HAP-1 (cell line): ENCODE measurements at regions not wholly inside any gene's neighbourhood (a gene's known extent, or its start where the extent isn't known, plus 50 kb on each side); places are given as distances from the start of the nearest gene placed in this dataset.
"Not testable (repeated sequence)": the region's sequence is repeated elsewhere in the genome, so short reads cannot be mapped to it uniquely, and the experiment has no call there.

Experiments used
- DNase-seq, 2 experiments: peaks; one replicate each; pipeline ENCODE4 v3.0.0-alpha.2; 2016 to 2020; ENCODE audit warnings: low spot score in 2 of 2
- H3K27me3 ChIP-seq: fragments of 250-450 bp; sonication (Bioruptor Pico); 2 replicates; pipeline ENCODE4 v1.5.1; 2020; ENCODE audit warnings: low read depth, mild to moderate bottlenecking, moderate library complexity
- H3K36me3 ChIP-seq: fragments of 250-450 bp; sonication (Bioruptor Pico); replicated peaks from 2 replicates; pipeline ENCODE4 v1.5.1; 2020; ENCODE audit warnings: mild to moderate bottlenecking
- H3K4me1 ChIP-seq: fragments of 250-450 bp; sonication (Bioruptor Pico); 2 replicates; pipeline ENCODE4 v1.5.1; 2020; ENCODE audit warnings: mild to moderate bottlenecking
- H3K4me3 ChIP-seq: fragments of 250-450 bp; sonication (Bioruptor Pico); 2 replicates; pipeline ENCODE4 v1.5.1; 2020; ENCODE audit warnings: mild to moderate bottlenecking, moderate library complexity
- H3K9me3 ChIP-seq: fragments of 250-450 bp; sonication (Bioruptor Pico); 2 replicates; pipeline ENCODE4 v1.5.1; 2020; ENCODE audit warnings: mild to moderate bottlenecking, moderate library complexity
- in situ Hi-C: fragments of 300-500 bp; cut with MboI; formaldehyde crosslinking; loops from 3 replicates; pipeline ENCODE4 v1.14.3; 2020; ENCODE audit warnings: low sequenced_read_pairs, inconsistent platforms, mixed read lengths

DNA sequence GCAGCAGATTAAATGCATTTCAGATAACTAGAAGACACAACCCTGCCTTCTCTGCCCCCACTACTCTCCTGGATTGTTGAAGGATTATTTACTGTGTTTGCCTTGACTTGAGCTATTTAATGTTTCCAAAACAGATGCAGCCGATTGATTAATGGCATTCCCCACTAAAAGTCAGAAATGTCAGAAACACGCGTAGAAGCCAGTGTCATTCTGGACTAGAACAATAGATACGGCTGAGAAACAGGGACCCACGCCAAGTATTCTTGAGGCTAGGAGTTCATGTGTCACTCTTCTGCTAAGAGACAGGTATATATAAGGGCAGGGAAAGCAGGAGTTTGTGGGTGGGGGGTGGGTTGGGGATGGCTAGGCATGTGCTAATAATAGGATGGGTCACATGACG is 366.7 kb upstream of the PROX1 start:
- Histone ChIP-seq H3K36me3 (no peaks in the 10 kb centered on the region), H3K4me3 (no peak overlapping the region), H3K4me1 (no peaks in the 10 kb centered on the region), H3K27me3 (no peaks in the 10 kb centered on the region), H3K9me3 (no peaks in the 10 kb centered on the region)
- no peak for DNase-seq
- in situ Hi-C loops = no loop called here

DNA sequence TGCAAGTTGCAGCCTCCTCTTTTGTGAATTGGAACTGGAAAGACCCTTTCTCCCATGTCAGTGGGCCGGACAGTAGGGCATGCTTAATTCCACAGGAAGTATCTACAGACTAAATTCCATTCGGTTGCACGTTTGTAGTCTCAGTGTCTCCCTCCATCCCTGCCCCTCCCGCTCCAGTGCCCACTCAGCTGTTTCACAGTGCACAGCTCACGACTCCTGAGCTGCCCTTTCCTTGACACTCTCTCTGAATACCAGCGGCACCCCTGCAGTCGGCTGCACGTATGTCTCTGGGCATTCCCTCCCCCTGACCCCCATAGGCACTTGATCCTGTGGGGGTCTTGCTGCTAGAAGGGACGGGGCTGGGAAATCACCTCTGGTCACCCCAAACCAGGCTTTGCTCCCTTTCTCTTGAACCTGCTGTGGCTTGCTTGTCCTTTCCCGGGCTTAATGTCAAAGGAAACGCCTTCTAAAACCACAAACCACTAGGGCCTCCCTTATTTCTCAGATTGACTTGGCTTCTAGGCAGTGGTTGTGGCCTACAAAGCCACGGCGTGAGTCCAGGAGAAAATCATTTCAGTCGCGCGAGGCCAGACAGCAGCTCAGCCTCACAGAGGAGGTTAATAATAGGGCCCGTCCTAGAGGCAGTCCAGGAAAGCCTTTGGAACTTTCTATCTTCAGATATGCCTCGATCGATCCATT is 365.3 kb upstream of the PROX1 start:
- H3K4me3 ChIP-seq = no peak overlapping the region
- no peaks in the 10 kb centered on the region for H3K9me3 ChIP-seq
- DNase-seq = no peak

DNA sequence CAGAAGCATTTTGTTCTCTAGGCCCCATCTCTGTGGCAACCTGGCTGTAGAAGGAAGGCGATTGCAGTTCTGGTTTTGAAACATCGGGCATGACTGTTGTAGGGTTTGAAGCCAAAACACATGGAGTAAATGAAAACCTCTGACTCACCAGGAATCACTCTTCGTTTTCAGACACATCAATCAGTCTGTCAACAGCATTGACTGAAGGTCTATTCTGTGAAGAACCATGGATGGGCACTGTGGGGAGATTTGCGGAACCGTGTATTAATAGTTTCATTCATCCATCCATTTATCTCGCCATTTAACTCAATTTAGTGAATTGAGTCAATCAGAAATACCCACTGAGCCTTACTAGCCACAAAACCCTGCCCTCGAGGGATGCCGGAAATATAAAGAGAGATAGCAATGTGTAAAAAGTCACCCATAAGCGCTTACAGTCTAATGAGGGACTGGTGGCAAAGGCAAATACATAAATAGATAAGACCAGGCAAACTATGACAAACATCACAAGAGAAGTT is 364.6 kb upstream of the PROX1 start:
- Histone ChIP-seq H3K27me3 (no peaks in the 10 kb centered on the region), H3K36me3 (no peaks in the 10 kb centered on the region), H3K4me1 (no peaks in the 10 kb centered on the region), H3K4me3 (no peak overlapping the region), H3K9me3 (no peaks in the 10 kb centered on the region)
- in situ Hi-C loops = no loop called here
- no peak for DNase-seq

More for the DNA sequence above, 365.3 kb upstream of the PROX1 start:
- Histone ChIP-seq H3K36me3 (no peaks in the 10 kb centered on the region), H3K27me3 (no peaks in the 10 kb centered on the region), H3K4me1 (no peaks in the 10 kb centered on the region)
- in situ Hi-C loops = no loop called here

DNA sequence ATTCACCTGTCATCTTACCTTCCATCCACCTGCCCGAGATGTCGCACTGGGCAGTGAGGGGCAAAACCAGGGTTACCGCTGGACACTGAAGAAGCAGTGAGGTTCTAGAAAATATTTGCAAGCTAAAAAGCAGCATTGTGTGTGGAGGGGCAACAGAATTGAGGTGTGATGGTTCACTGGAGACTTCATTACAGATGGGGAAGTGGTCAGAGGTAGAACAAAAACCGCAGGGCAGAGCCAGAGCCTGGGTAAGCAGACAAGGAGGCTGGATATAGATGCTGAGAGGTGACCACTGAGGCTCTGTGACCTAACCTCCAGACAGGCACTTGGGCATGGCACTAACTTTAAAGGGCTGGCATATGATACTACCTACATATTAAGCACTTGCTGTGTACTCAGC is 363.9 kb upstream of the PROX1 start:
- no peak for DNase-seq
- Histone ChIP-seq H3K36me3 (no peaks in the 10 kb centered on the region), H3K9me3 (no peaks in the 10 kb centered on the region), H3K4me1 (no peaks in the 10 kb centered on the region), H3K27me3 (no peaks in the 10 kb centered on the region), H3K4me3 (no peak overlapping the region)
- in situ Hi-C loops = no loop called here

DNA sequence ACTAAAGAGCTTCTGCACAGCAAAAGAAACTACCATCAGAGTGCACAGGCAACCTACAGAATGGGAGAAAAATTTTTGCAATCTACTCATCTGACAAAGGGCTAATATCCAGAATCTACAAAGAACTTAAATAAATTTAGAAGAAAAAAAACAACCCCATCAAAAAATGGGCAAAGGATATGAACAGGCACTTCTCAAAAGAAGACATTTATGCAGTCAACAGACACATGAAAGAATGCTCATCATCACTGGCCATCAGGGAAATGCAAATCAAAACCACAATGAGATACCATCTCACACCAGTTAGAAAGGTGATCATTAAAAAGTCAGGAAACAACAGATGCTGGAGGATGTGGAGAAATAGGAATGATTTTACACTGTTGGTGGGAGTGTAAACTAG is 351.0 kb upstream of the PROX1 start:
- H3K27me3 ChIP-seq, H3K4me1 ChIP-seq, H3K9me3 ChIP-seq, H3K4me3 ChIP-seq, in situ Hi-C loops, DNase-seq, H3K36me3 ChIP-seq: not testable (repeated sequence)

DNA sequence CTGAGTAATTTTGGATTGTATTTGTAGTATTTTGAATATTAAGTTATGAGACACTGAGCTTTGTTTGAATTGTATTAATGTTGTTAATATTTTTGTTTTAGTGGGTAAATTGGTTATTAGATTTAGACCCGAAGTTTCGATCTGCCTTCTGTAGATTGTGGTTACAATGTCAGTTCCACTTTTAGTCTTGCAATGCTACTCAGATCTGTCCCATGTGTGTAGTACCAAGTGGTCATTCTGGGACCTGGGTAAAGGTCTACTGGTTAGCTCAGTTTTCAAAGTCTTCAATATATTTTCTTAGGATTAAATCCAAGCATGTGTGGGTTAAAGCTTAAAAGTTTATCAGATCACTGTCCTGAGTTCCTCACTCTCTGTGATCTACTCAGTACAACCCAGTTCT is 346.5 kb upstream of the PROX1 start:
- no peak for DNase-seq
- Histone ChIP-seq H3K4me3 (no peak overlapping the region), H3K36me3 (no peaks in the 10 kb centered on the region), H3K4me1 (no peaks in the 10 kb centered on the region), H3K9me3 (no peaks in the 10 kb centered on the region), H3K27me3 (no peaks in the 10 kb centered on the region; the same call in 1 of the 2 replicates)
- in situ Hi-C loops = no loop called here

DNA sequence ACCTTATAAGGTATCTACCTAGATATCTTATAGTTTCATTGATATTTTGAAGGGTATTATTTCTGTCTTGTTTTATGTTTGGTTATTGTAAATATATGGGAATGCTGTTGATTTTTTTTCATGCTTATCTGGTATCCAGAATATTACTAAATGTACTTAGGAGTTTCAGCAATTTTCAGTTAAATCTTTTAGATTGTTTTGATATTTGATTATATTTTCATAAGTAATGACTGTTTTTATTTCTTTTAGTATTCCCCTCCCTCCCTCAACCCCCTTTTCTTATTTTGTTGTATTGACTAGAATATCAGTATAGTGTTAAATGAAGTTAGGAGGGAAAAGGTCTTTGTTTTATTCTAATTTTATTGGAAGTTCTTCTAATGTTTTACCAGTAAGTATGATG is 344.4 kb upstream of the PROX1 start:
- in situ Hi-C loops = no loop called here
- H3K4me3 ChIP-seq = no peak overlapping the region
- no peaks in the 10 kb centered on the region; the same call in 1 of the 2 replicates for H3K27me3 ChIP-seq
- H3K9me3 ChIP-seq = no peaks in the 10 kb centered on the region
- no peaks in the 10 kb centered on the region for H3K36me3 ChIP-seq
- no peaks in the 10 kb centered on the region for H3K4me1 ChIP-seq
- no peak for DNase-seq

DNA sequence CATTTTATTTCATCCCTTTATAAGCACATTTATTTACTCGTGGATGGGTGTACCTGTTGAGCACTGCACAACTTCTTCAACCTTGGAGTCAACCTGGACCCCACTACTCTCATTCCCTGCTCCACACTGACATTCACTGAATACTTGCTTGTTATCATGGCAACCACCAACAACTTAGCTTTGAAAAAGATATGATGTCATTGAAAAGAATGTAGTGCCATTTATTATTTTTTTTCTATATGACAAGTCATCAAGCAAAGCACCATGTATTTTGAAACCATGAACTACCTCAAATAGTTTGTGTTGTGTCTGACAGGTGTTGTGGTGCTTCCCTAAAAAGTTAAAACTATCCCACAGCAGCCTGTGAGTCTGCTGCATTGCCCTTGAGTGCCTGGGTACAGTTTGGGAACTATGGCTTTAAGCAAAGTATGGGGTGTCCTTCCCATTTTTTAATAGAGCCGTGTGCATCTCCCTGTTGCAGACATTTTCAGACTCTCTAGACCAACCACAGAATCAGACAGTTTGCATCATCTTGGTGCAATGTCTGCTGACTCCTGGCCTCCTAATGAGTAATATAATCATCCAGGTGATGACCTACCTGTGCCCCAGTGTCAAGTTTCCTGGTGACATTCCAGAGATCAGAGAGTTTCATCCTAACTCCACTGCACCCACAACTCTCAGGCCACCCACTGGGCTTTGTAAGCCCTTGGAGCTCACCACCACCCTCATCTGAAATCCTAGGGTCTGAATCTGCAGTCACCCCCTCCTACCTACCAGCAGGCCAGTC is 339.7 kb upstream of the PROX1 start:
- Histone ChIP-seq H3K27me3 (no peaks in the 10 kb centered on the region; the same call in 1 of the 2 replicates), H3K9me3 (no peaks in the 10 kb centered on the region), H3K4me1 (no peaks in the 10 kb centered on the region), H3K36me3 (no peaks in the 10 kb centered on the region), H3K4me3 (no peak overlapping the region)
- in situ Hi-C loops = no loop called here
- no peak for DNase-seq

DNA sequence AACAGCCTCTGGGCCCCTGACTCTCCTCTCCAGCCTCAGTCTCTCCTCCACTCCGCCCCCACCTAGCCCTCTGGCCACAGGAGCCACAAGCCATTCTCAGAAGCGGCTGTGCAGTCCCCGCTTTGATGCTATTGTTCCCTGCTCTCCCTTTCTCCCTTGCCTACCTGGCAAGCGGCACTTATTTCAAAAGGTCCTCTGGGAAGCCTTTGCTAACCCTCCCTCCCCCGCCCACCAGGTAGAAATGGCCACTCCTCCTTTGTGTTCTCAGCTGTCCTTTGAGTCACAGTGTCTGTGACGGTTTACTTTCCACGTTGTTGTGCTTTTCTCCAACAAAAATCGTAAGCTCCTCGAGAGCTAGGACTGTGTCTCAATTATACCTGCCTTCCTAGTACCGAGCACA is 338.4 kb upstream of the PROX1 start:
- no peaks in the 10 kb centered on the region; the same call in 1 of the 2 replicates for H3K27me3 ChIP-seq
- no peak for DNase-seq
- in situ Hi-C loops = no loop called here
- H3K4me3 ChIP-seq = no peak overlapping the region
- H3K4me1 ChIP-seq = no peaks in the 10 kb centered on the region
- H3K9me3 ChIP-seq = no peaks in the 10 kb centered on the region
- H3K36me3 ChIP-seq = no peaks in the 10 kb centered on the region

DNA sequence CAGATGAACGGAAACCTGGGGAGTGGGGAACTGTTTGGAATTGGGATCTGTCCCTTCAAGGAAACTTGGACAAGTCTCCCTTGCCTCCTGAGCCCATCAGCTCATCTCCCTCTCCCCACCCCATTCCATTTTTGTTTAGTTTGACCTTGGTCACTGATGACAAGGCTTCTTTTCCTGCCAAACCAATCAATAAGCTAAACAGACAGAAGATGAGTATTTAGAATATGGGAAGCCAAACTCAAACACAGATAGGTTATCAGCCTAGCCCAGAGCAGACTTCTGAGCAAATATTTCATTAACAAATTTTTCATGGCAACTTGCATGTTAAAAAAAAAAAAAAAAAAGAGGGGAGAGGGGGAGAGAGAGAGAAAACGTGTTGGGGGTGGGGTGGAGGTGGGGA is 337.2 kb upstream of the PROX1 start:
- no peaks in the 10 kb centered on the region for H3K4me1 ChIP-seq
- no peaks in the 10 kb centered on the region; the same call in 1 of the 2 replicates for H3K27me3 ChIP-seq
- DNase-seq = no peak
- H3K36me3 ChIP-seq = no peaks in the 10 kb centered on the region
- no peaks in the 10 kb centered on the region for H3K9me3 ChIP-seq
- in situ Hi-C loops = no loop called here
- H3K4me3 ChIP-seq = no peak overlapping the region

DNA sequence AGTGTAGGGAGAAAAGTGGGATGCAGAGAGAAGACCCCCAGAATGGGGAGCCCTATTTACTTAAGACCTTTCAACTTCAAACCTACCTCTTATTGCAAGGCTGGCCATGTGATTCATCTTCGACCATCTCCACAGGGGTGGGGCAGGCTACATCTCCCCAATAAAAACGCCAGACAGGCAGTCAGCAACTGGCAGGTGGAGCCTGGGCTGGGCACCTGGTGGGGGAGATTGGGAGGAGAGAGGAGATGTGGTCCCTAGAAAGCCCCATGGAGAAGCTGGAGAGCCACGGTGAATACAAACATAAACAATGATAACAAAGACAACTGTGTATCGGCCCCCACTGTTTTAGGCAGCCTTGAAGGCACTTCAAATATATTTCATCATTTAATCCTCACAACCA is 336.7 kb upstream of the PROX1 start:
- no peak overlapping the region for H3K4me3 ChIP-seq
- no peaks in the 10 kb centered on the region for H3K36me3 ChIP-seq
- DNase-seq = no peak
- in situ Hi-C loops = no loop called here
- H3K9me3 ChIP-seq = no peaks in the 10 kb centered on the region
- no peaks in the 10 kb centered on the region for H3K4me1 ChIP-seq
- H3K27me3 ChIP-seq = no peaks in the 10 kb centered on the region

DNA sequence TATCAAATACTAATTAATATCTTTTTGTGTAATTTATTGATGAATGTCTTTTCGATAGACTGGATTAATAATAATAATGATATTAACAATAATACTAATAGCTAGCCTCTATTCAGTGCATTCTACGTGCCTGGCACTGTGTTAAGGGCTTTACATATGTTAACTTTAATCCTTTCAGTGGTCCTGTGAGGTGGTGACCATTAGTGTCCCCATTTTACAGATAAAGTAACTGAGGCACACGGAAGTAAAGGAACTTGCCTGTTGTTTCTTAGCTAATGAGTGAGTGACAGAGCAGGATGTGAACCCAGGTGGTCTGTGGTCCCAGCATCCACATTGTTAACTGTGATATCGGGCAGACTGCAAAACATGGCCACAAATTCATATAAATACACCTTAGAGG is 335.7 kb upstream of the PROX1 start:
- H3K4me1 ChIP-seq = no peaks in the 10 kb centered on the region
- peaks cover under 1% of the 10 kb centered on the region; the same call in 1 of the 2 replicates for H3K27me3 ChIP-seq
- in situ Hi-C loops = no loop called here
- no peaks in the 10 kb centered on the region for H3K36me3 ChIP-seq
- H3K9me3 ChIP-seq = no peaks in the 10 kb centered on the region
- H3K4me3 ChIP-seq = no peak overlapping the region
- DNase-seq = no peak

DNA sequence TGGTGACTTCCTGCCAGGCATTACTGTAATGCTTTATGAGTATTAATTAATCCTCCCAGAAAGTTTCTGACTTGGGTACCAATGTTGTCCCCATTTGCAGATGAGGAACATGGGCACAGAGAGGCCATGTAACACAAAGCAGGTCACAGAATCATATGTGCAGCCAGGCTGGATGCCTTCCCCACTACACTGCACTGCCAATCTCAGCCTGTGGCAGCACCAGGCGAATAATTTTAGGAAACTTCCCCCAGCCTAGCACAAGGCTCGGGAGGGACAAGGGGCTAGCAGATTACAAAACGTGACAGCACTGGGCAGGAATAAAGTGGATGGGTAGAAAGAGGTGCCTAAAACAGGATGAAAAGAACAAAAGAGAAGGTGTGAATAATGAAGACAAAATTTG is 331.7 kb upstream of the PROX1 start:
- H3K4me3 ChIP-seq = no peak overlapping the region
- H3K36me3 ChIP-seq = no peaks in the 10 kb centered on the region
- H3K27me3 ChIP-seq = peaks cover 6% of the 10 kb centered on the region
- in situ Hi-C loops = no loop called here
- no peak for DNase-seq
- H3K4me1 ChIP-seq = no peaks in the 10 kb centered on the region
- H3K9me3 ChIP-seq = no peaks in the 10 kb centered on the region

DNA sequence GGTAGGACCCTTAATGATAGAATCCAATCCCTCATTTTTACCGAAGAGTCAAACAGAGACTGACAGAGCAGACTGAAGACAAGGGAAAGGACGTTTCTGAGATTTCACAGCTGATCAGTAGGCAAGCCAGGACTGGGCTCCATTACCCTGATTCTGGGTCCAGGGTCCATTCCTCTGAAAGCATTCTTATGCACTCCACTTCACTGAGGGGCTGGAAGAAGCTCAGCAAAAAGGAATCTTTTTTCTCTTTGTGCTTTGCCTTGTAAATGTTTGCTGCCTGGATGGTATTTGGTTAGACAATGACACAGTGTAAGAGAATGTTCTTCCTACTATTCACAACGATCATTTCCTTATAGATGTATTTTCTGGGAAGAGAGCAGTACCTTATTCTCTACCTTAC is 331.3 kb upstream of the PROX1 start:
- DNase-seq = no peak
- Histone ChIP-seq H3K27me3 (peaks cover 6% of the 10 kb centered on the region), H3K4me1 (no peaks in the 10 kb centered on the region), H3K36me3 (no peaks in the 10 kb centered on the region), H3K9me3 (no peaks in the 10 kb centered on the region), H3K4me3 (no peak overlapping the region)
- in situ Hi-C loops = no loop called here
